Embryonic facial prominence (tissue), 1 donor: ENCODE measurements at regions not wholly inside any gene's neighbourhood (a gene's known extent, or its start where the extent isn't known, plus 50 kb on each side); places are given as distances from the start of the nearest gene placed in this dataset.

Experiments
- DNase-seq: peaks from one replicate; pipeline ENCODE4 v3.0.0-alpha.2; 2016; ENCODE audit errors: extremely low spot score

- DNase-seq = no peak
These were observed 196.4 kb downstream of the SIM1 start for GRCh38 chr6:100268326-100268725.

- DNase-seq = no peak
These were observed 197.0 kb downstream of the SIM1 start for GRCh38 chr6:100267721-100268123.

GRCh38 chr6:100266494-100267401 lies 198.0 kb downstream of the SIM1 start:
- peak; percentile 14 for DNase-seq

- DNase-seq = no peak
These were observed 202.6 kb downstream of the SIM1 start for GRCh38 chr6:100262086-100262485.

GRCh38 chr6:100261486-100261885 lies 203.2 kb downstream of the SIM1 start:
- no peak for DNase-seq

GRCh38 chr6:100260584-100260983 lies 204.1 kb downstream of the SIM1 start:
- no peak for DNase-seq

- no peak for DNase-seq
These were observed 204.9 kb downstream of the SIM1 start for GRCh38 chr6:100259865-100260264.

GRCh38 chr6:100258752-100259151 lies 206.0 kb downstream of the SIM1 start:
- no peak for DNase-seq

- DNase-seq = no peak
These were observed 206.8 kb downstream of the SIM1 start for GRCh38 chr6:100257793-100258395.

- DNase-seq = no peak
These were observed 209.0 kb downstream of the SIM1 start for GRCh38 chr6:100255701-100256100.

- DNase-seq = no peak
These were observed 217.6 kb downstream of the SIM1 start for GRCh38 chr6:100247123-100247522.

GRCh38 chr6:100246206-100246605 lies 218.5 kb downstream of the SIM1 start:
- DNase-seq = no peak

GRCh38 chr6:100240798-100241197 lies 223.9 kb downstream of the SIM1 start:
- DNase-seq = no peak

GRCh38 chr6:100237821-100238220 lies 226.9 kb downstream of the SIM1 start:
- no peak for DNase-seq

- no peak for DNase-seq
These were observed 228.3 kb downstream of the SIM1 start for GRCh38 chr6:100236389-100236788.

GRCh38 chr6:100235631-100236030 lies 229.1 kb downstream of the SIM1 start:
- DNase-seq = no peak

GRCh38 chr6:100234625-100235024 lies 230.1 kb downstream of the SIM1 start:
- DNase-seq = no peak

- no peak for DNase-seq
These were observed 231.7 kb downstream of the SIM1 start for GRCh38 chr6:100232781-100233573.

- no peak for DNase-seq
These were observed 233.8 kb downstream of the SIM1 start for GRCh38 chr6:100230953-100231316.

GRCh38 chr6:100230115-100230952 lies 234.4 kb downstream of the SIM1 start:
- no peak for DNase-seq

GRCh38 chr6:100229512-100229911 lies 235.2 kb downstream of the SIM1 start:
- DNase-seq = no peak
